ENCODE measurements at regions not wholly inside any gene's neighbourhood (a gene's known extent, or its start where the extent isn't known, plus 50 kb on each side); places are given as distances from the start of the nearest gene placed in this dataset.

DNA sequence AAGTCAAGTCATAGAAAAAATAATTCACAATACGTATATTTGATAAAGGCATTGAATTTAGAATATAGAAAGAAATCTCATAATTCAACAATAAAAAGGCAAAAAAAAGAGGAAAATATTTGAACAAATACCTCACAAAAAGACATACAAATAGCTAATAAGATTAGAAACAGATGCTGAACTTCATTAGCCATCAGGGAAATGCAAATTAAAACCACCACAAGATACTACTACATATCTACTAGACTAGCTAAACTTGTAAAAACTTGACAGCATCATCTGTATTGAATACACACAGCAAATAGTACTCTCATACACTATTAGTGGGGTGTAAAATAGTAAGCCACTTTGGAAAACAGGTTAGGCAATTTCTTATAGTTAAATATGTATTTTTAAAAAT, 128.7 kb upstream of the TLL1 start:
- WGBS (ENCODE audit: extremely low coverage, insufficient read length, low lambda C conversion rate): no CpG with 5 or more reads among the region's 1 CpG
- Mint-ChIP-seq H3K27me3 (ENCODE audit: low read depth) (no peaks in the 10 kb centered on the region), H3K9me3 (no peaks in the 10 kb centered on the region), H3K27ac (no peak overlapping the region), H3K4me1 (peaks cover 27% of the 10 kb centered on the region in 2 experiments), H3K4me3 (no peak overlapping the region), H3K36me3 (ENCODE audit: insufficient read depth in 1 of 3, low read depth in 3 of 3) (no peaks in the 10 kb centered on the region)
- Histone ChIP-seq H4K5ac (ENCODE audit: insufficient read length, low read depth, low read length) (no peak overlapping the region), H4K91ac (ENCODE audit: insufficient read length, low read depth, low read length) (no peak overlapping the region), H2BK120ac (ENCODE audit: low read depth, low read length, poor library complexity, severe bottlenecking) (no peak overlapping the region), H2BK20ac (ENCODE audit: low read depth, low read length, poor library complexity, severe bottlenecking) (no peak overlapping the region), H3K14ac (ENCODE audit: insufficient read depth, low read length) (no peak overlapping the region), H3K9me3 (ENCODE audit: control insufficient read depth, low read depth, low read length) (no peaks in the 10 kb centered on the region), H4K8ac (replicated peaks; ENCODE audit: insufficient read length, low read depth, low read length) (no peak overlapping the region), H2AK5ac (ENCODE audit: insufficient read length, low read length) (no peak overlapping the region), H3K27ac (ENCODE audit: insufficient read length, low read depth, low read length) (no peak overlapping the region), H3K4me1 (ENCODE audit: insufficient read depth, low read length) (no peaks in the 10 kb centered on the region), H2BK15ac (ENCODE audit: low read depth, low read length) (no peak overlapping the region), H4K20me1 (ENCODE audit: control insufficient read depth, insufficient read depth, insufficient read length) (no peaks in the 10 kb centered on the region), H2BK5ac (ENCODE audit: insufficient read length, low read length) (no peak overlapping the region), H2BK12ac (ENCODE audit: insufficient read length, low read depth, low read length) (no peak overlapping the region), H3K23me2 (ENCODE audit: insufficient read length, low read depth, low read length, poor library complexity, severe bottlenecking) (no peaks in the 10 kb centered on the region), H3K23ac (ENCODE audit: insufficient read length, low read depth, low read length) (no peak overlapping the region), H3K4me2 (ENCODE audit: insufficient read depth, insufficient read length, low read length) (no peak overlapping the region), H3K79me1 (ENCODE audit: insufficient read depth, low read depth, low read length, poor library complexity, severe bottlenecking) (no peaks in the 10 kb centered on the region), H3K56ac (ENCODE audit: insufficient read length, low read depth, low read length) (no peak overlapping the region), H3K79me2 (ENCODE audit: insufficient read depth, low read length) (no peaks in the 10 kb centered on the region), H2AFZ (ENCODE audit: low read length) (no peak overlapping the region), H3K18ac (ENCODE audit: insufficient read length, low read depth, low read length) (no peak overlapping the region), H3K4ac (ENCODE audit: low read depth, low read length) (no peak overlapping the region), H3K9ac (ENCODE audit: extremely low read depth, insufficient read length, low read length) (no peak overlapping the region), H3K27me3 (ENCODE audit: insufficient read depth, low read length) (no peaks in the 10 kb centered on the region), H3T11ph (ENCODE audit: low read length) (no peak overlapping the region)
- TF ChIP-seq CTCF (conservative IDR thresholded peaks at IDR 0.05): no peak
- DNase-seq: no peak

All from H9 (cell line).